H4 (cell line): ENCODE measurements at regions not wholly inside any gene's neighbourhood (a gene's known extent, or its start where the extent isn't known, plus 50 kb on each side); places are given as distances from the start of the nearest gene placed in this dataset.
"Not testable (repeated sequence)": the region's sequence is repeated elsewhere in the genome, so short reads cannot be mapped to it uniquely, and the experiment has no call there.

ENCODE experiments used
- DNase-seq: peaks from one replicate; pipeline ENCODE4 v3.0.0-alpha.2; 2015; ENCODE audit warnings: low spot score

DNA sequence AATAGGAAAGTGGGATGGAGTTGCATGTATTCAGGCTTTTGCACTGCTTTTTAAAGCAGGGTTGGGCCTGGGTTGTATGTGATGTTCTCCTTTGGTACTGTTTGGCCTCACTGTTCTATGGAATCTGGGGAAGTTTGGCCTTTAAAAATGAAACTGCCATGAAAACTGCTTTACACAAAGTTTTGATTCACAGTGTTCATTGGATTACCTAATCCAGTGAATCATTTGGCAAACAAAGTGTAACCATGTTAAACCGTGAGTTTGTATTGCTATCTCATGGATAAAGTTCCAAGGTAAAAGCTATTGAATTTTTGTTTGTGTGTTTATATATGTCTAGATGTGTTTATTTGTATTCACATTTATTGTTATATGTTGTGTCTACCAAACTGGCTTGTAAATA, 1658.6 kb downstream of the OLFM4 start:
- no peak for DNase-seq

DNA sequence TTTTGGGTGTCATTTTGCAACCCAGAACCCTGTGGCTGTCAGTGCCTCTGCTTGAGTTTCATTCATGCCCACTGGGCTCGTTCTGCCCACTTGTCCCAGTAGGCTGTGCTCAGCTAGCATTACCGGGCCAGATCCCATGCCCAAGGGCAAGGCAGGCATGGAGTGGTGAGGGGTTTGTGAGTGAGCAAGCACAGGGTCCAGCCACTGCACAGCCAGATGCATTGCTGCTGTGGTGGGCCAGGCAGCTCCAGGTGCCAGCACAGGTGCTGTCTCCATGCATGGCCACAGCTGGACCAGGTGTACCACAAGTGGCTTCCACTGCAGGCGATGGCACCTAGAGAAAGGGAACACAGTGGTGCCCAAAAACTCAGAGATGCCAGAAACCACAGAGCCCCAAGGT, 1671.2 kb downstream of the OLFM4 start:
- no peak for DNase-seq

DNA sequence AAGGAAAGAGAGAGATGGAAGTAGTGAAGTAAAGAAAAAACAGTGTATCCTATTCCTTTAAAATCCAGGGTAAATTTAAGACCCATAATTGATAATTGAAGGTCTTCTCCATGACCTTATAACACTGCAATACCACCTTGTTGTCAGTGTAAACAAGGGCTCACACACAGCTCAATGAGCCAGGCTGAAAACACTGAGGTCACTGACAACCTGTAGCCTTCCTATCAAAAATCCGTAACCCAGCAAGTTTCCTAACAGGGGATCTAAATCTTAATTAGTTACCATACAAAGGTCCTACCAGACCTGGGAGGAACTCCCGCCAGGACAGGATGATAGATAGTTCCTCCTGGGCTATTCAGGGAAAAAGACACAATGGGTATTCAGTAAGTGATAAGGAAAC, 1677.1 kb downstream of the OLFM4 start:
- no peak for DNase-seq

DNA sequence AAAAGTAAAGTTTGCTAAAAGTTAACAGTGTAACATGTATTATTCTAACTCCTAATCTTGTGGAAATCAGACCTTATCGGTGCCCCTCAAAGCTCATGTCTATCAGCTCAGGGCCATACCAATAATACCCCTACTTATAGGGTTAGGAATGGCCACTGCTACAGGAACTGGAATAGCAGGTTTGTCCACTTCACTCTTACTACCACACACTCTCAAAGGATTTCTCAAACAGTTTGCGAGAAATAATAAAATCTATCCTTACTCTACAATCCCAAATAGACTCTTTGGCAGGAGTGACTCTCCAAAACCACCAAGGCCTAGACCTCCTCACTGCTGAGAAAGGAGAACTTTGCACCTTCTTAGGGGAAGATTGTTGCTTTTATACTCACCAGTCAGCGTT, 1677.7 kb downstream of the OLFM4 start:
- DNase-seq: no peak

DNA sequence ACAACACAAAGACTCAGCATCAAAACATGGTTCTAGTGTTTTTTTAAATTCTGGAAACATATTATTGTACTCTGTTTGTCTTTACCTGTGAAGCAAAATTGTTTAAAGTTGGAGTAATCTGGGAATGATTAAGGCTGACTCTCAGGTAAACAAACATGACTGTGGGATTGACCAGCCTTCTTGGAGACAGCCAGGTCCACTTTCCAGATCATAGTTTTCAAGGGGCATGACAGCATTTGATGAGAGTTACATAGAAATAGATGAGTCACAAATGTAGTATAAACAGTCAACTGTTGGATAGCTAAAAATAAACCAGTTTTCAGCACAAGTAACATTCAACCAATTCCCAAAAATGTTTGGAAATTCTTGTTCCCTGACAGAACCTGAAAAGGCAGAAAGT, 1680.9 kb downstream of the OLFM4 start:
- DNase-seq: peak; percentile 3

DNA sequence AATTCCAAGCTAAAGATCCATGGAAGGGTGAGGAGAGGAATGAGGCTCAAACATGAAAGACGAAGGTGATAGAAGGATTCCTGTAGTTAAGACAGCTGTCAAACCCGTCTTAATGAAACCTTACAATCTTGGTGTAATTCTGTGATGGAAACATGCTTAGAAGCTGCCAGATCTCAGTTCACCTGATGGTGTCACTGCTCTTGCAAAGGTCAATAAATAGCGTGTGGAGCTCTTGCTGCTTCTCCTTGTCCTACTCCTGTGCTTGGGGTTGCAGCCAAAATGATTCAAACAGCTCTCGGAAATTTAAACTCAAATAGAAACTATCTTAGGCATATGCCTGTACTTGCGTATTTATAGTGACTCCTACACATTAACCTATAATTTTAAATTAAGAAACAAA, 1705.0 kb downstream of the OLFM4 start:
- peak; percentile 31 for DNase-seq

DNA sequence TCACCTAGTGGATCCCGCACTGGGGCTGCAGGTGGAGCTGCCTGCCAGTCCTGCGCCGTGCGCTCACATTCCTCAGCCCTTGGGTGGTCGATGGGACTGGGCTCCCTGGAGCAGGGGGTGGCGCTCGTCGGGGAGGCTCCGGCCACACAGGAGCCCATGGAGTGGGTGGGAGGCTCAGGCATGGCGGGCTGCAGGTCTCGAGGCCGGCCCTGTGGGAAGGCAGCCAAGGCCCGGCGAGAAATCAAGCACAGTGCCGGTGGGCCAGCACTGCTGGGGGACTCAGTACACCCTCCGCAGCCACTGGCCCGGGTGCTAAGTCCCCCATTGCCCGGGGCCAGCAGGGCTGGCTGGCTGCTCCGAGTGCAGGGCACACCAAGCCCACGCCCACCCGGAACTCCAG, 1708.6 kb downstream of the OLFM4 start:
- DNase-seq: not testable (repeated sequence)

DNA sequence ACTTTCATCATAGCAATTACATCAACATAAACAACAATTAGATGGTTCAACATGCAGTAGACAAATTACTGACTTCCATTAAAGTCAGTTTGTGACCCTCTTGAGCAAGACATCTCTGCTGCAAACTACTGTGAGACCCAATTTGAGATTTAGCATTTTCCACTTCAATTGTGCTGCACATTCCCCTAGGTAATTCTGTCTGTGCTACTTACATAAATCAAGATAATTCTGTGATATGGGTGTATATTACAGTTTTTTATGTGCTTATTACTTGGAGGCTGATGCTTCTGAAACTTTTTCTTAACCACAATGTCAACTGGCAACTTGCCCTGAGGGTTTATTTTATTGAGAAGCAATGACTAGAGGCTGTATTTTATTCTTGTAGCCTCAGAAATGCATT, 1714.4 kb downstream of the OLFM4 start:
- peak; percentile 2 for DNase-seq

DNA sequence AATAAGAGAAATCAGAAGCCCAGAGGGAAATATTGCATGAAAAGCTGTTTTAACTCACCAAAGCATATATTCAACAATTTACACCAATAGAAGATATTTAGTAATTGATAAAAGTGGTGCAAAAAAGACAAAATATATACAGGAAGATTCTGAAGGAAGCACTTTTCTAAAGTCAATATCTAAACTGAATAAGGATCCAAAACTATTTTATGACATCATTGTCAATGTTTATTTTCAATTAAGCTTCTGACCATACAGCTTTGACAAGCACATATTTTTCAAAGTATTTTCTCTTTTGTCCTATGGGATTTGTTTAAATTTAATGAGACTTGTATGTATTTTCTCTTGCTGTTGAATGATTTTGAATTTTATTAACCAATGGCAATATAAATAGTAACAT, 1716.1 kb downstream of the OLFM4 start:
- DNase-seq: no peak

DNA sequence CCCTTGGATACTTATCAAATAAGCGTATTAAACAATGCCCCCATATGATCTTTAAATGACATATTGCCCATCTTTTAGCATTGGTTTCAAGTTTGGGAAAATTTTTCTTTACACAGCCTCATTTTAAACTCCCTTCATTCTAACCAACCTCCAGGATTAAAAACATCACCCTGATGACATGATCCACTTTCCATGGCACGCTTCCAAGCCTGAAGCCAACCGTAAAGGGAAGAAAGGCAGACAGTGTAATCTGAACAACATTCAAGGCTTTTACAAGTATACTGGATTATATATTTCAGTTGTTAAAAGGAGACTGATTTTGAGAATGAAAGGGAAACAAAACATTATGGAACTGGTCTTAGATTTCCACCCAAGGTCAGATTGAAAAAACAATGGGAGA, 1721.9 kb downstream of the OLFM4 start:
- DNase-seq: no peak

DNA sequence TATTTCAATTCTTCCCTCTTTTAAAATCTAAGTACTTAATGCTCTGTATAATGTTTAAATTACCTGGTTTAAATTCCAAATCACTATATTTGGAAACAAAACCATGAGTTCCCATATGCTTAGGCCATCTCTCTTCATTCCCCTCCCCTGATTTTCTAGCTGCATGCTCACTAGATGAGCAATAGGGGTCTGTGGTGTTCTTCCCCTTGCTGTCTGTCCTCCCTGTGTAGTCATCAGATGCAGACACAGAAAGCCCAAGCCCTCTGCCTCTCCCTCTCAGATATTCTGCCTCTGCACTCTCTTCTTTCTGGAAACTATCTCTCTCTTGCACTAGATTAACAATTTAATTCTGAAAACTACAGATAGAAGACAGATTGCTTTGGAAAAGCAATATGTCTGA, 1730.2 kb downstream of the OLFM4 start:
- no peak for DNase-seq

DNA sequence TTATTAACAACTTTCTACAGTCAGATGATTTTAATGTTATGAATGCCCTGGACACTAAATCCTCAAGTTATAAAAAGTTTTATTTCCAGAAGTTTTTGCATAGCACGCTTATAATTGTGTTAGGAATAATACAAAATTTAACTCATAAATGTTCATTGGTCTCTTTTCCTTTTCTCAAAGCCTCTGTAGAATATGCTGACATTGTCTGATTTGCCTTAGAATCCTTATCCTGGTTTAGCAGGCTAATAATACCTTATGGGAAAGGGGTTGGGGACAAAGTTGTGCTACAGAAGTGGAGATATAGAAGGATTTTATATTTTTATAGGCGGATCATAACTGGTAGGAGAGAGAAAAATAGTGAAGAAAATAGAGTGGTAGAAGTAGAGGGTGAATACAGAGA, 1739.6 kb downstream of the OLFM4 start:
- DNase-seq: no peak

DNA sequence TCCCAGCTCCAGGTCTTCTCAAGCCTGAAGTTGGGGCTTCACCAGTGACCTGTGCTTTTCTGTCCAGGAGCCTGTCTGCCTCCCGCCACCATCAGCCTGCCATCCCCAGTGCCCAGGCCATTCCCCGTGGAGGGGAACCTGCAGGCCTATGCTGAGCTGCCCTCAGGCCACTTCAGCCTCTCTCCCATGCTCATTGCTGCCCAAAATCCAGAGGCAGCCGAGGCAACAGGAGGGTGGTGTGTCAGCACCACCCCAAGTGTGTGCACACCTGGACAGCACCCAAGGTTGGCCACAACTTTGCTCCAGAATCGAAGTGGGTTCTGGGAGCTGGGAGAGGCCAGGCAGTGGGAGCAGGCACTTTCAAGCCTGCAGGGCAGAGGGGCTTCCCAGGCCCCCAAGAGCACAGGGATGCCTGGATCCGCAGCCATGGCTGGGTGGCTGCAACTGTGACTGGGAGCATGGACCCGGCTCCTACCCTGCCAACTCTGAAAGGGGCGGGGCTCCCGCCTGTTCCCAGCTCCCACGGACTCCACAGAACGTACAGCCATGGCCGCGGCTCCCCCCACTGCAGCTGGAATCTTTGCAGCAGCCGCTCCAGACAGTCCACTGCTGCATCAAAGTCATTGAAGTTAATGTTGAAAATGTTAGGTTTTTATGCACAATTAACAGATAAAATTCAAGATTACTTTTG, 1747.0 kb downstream of the OLFM4 start:
- no peak for DNase-seq

DNA sequence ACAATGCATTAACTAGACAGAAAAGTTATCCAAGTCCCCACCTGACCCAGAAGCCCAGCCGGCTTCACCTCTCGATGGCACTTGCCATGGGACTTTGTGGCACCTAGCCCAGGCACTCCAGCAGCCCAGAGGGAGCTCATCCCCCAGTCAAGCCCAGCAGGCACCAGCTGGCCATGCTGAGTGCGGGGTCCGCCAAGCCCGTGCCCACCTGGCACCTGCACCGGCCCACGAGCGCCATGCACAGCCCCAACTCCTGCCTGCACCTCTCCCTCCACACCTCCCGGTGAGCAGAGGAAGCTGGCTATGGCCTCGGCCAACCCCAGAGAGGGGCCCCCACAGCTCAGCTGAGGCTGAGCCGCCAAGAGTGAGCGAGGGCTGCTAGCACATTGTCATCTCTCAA, 1759.1 kb downstream of the OLFM4 start:
- DNase-seq: no peak

DNA sequence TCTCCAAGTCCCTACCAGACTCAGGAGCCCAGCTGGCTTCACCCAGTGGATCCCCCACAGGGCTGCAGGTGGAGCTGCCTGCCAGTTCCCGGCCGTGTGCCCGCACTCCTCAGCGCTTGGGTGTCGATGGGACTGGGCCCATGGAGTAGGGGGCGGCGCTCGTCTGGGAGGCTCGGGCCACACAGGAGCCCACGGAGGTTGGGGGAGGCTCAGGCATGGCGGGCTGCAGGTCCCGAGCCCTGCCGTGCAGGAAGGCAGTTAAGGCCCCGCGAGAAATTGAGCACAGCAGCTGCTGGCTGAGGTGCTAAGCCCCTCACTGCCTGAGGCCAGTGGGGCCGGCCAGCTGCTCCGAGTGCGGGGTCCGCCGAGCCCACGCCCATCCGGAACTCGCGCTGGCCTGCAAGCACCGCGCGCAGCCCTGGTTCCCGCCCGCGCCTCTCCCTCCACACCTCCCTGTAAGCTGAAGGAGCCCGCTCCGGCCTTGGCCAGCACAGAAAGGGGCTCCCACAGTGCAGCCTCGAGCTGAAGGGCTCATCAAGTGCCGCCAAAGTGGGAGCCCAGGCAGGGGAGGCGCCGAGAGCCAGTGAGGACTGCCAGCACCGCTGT, 1771.1 kb downstream of the OLFM4 start:
- no peak for DNase-seq

DNA sequence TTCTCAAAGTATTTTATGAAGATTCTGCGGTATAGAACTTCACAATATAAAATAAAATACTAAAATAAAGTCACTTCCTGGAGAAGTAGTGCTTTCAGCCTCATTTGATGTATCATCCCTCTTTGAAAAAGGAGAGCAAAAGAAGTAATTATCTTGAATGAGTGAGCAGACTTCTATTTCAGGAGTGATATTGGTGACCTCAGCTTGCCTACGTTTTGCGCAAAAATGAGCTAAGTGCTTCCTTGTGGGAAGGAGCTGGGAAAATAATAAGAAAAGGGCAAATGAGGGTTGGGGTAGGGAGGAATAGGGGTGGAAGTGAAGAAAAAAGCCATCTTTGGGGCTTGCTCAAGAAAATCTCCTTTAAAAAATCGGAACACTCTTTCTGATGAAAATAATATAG, 1773.6 kb downstream of the OLFM4 start:
- no peak for DNase-seq

DNA sequence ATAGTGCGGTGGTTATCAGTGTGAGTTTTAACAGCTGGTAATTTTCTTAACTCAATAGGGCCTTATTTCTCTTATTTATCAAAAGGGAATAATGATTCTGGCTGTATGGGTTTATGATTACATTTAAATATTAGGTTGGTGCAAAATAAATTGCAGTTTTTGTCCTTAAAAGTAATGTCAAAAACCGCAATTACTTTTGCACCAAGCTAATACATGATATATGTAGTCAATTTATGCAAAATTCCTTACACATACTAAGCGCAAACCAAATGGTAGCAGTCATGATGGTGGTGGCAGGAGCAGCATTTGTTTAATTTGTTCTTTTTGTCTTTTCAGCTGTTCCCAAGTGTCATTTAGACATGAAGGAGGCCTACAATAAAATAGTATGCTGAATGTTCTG, 1777.1 kb downstream of the OLFM4 start:
- no peak for DNase-seq

DNA sequence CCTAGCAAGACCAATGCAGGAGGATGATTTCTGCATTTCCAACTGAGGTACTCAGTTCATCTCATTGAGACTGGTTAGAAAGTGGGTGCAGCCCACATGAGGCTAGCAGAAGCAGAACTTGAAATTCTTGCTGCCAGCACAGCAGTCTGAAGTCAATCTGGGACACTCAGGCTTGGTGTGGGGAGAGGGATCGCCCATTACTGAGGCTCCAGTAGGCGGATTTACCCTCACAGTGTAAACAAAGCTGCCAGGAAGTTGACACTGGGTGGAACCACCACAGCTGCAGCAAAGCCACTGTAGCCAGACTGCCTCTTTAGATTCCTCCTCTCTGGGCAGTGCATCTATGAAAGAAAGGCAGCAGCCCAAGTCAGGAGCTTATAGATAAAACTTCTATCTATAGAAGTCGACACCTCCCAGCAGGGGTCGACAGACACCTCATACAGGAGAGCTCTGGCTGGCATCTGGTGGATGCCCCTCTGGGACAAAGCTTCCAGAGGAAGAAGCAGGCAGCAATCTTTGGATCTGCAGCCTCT, 1793.4 kb downstream of the OLFM4 start:
- DNase-seq: peak; percentile 10

DNA sequence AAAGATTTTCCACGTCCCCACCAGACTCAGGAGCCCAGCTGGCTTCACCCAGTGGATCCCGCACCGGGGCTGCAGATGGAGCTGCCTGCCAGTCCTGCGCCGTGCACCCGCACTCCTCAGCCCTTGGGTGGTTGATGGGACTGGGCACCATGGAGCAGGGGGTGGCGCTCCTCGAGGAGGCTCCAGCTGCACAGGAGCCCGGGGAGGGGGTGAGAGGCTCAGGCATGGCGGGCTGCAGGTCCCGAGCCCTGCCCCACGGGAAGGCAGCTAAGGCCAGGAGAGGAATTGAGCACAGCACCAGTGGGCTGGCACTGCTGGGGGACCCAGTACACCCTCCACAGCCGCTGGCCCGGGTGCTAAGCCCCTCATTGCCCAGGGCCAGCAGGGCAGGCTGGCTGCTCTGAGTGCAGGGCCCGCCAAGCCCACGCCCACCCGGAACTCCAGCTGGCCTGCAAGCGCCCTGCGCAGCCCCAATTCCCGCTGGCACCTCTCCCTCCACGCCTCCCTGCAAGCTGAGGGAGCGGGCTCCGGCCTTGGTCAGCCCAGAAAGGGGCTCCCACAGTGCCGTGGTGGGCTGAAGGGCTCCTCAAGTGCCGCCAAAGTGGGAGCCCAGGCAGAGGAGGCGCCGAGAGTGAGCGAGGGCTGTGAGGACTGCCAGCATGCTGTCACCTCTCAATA, 1800.9 kb downstream of the OLFM4 start:
- not testable (repeated sequence) for DNase-seq

DNA sequence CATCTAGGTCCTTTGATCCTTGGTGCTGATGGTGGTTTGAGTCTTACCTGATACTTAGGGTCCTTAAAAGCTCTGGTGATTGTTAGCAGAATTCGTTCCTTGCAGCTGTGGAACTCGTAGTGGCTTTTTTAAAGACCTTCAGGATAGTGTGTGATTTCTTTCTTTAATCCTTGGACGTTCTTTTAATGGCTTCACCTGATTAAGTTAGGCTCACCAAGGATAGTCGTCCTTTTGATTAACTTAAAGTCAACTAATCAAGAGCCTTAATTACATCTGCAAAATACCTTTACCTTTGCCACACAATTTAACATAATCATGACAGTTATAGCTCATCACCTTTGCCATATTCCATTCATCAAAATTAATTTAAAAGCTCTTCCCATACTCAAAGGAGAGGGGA, 1807.7 kb downstream of the OLFM4 start:
- no peak for DNase-seq

DNA sequence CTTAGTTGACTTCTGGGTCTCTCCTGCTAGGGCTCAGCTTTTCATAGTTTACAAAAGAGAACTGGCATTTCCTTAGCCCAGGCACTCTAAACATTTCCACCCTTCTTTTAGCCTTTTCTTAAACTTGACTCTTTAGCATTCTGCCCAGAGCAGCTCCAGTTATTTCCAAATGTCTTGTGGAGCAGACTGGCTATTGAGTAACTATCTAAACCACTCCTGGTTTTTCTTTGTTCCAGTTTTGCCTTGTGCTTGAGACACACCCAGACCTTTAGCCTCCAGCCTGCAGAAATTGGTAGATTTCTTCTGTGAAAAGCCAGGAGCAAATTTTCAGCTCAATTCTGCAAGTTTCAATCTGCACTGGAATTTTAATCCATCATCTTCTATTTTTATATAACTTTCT, 1813.1 kb downstream of the OLFM4 start:
- DNase-seq: no peak

DNA sequence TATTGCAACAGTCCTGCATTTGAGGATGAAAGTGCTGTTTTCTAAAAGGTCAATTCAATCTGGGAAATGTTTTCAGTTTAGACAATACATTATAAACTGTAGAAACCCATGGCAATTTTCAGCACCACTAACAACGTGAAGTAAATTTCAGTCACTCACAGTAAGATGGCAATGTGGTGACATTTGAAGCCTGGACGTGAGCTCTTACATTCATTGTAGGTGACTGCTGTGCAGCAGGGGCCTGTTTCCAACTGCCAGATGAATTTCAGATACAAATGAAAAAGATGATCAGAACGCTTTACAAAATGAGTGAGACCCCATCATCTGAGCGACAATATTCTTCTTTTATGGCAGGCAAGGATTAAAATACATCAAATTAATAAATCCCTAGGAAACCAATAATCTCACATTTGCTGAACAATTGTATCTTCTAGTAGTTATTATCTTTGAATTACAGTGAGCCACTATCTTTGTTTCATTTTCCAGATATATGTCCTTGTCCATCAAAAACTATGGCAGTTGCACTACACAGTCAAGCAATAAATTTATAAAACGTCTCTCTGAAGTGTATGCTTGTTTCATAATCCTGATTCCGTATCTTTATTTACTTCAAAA, 1816.8 kb downstream of the OLFM4 start:
- DNase-seq: no peak

DNA sequence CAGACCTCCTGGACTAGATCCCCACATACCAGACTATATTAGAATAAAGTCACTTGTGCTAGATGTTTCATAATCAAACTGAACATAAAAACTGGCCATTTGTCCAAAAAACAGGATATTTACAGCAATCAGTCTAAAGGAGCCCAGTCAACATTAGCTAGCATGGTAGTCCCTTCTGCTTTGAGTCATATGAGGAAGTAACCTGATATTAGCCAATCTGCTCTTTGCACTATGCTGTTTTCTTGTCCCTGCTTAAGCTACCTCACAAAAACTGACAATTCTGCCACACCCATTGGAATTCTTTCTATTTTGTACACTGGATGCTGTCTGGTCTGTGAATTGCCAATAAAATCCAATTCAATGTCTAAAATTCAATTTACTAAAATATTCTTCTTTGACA, 1824.2 kb downstream of the OLFM4 start:
- DNase-seq: no peak
